Astrocyte (in vitro differentiated cells and primary cell): ENCODE measurements at regions not wholly inside any gene's neighbourhood (a gene's known extent, or its start where the extent isn't known, plus 50 kb on each side); places are given as distances from the start of the nearest gene placed in this dataset.

Experiments
- DNase-seq: peaks from one replicate; pipeline ENCODE4 v3.0.0-alpha.2; 2010; ENCODE audit warnings: low read depth
- FAIRE-seq: peaks from 2 replicates; lab custom pipeline; 2011; peaks lifted over from hg19 to GRCh38; lab: Jason Lieb, UNC
- H2AFZ ChIP-seq: 2 replicates; pipeline ENCODE4 v1.6.0; 2012; ENCODE audit warnings: low read depth, low read length, inconsistent platforms
- H3K27ac ChIP-seq: 2 replicates; pipeline ENCODE4 v1.5.1; 2011; ENCODE audit warnings: low read depth, low read length, inconsistent platforms
- H3K27me3 ChIP-seq: 2 replicates; pipeline ENCODE4 v1.6.0; 2011; ENCODE audit warnings: low read length, inconsistent platforms; ENCODE audit not compliant: insufficient read depth
- H3K36me3 ChIP-seq: 2 replicates; pipeline ENCODE4 v1.5.1; 2011; ENCODE audit warnings: low read length, inconsistent platforms; ENCODE audit not compliant: insufficient read depth
- H3K4me1 ChIP-seq: 2 replicates; pipeline ENCODE4 v1.5.1; 2011; ENCODE audit warnings: low read length, inconsistent platforms; ENCODE audit not compliant: insufficient read depth
- H3K4me2 ChIP-seq: 2 replicates; pipeline ENCODE4 v1.6.0; 2012; ENCODE audit warnings: low read length, inconsistent platforms
- H3K4me3 ChIP-seq: 2 replicates; pipeline ENCODE4 v1.5.1; 2011; ENCODE audit warnings: low read depth, mild to moderate bottlenecking, low read length, inconsistent platforms; ENCODE audit not compliant: insufficient read depth
- H3K79me2 ChIP-seq: 2 replicates; pipeline ENCODE4 v1.6.0; 2012; ENCODE audit warnings: mild to moderate bottlenecking, low read length, inconsistent platforms; ENCODE audit not compliant: insufficient read depth
- H3K9ac ChIP-seq: 2 replicates; pipeline ENCODE4 v1.6.0; 2012; ENCODE audit warnings: mild to moderate bottlenecking, low read length, inconsistent platforms
- H3K9me3 ChIP-seq: 2 replicates; pipeline ENCODE4 v1.5.1; 2012; ENCODE audit warnings: low read depth, mild to moderate bottlenecking, low read length, inconsistent platforms; ENCODE audit not compliant: insufficient read depth
- H4K20me1 ChIP-seq: 2 replicates; pipeline ENCODE4 v1.6.0; 2012; ENCODE audit warnings: low read length, inconsistent platforms; ENCODE audit not compliant: insufficient read depth
- H3K27ac Mint-ChIP-seq: one replicate; pipeline ENCODE4 v1.8.0; 2021; ENCODE audit warnings: mild to moderate bottlenecking, mixed read lengths; ENCODE audit not compliant: unreplicated experiment
- H3K27me3 Mint-ChIP-seq: one replicate; pipeline ENCODE4 v1.8.0; 2021; ENCODE audit warnings: low read depth, mixed read lengths; ENCODE audit not compliant: unreplicated experiment
- H3K36me3 Mint-ChIP-seq: one replicate; pipeline ENCODE4 v1.8.0; 2021; ENCODE audit warnings: low read depth, mixed read lengths; ENCODE audit not compliant: unreplicated experiment
- H3K4me1 Mint-ChIP-seq: one replicate; pipeline ENCODE4 v1.8.0; 2021; ENCODE audit warnings: low read depth, mixed read lengths; ENCODE audit not compliant: unreplicated experiment
- H3K4me3 Mint-ChIP-seq: one replicate; pipeline ENCODE4 v1.8.0; 2021; ENCODE audit warnings: mild to moderate bottlenecking, moderate library complexity, mixed read lengths; ENCODE audit not compliant: unreplicated experiment
- H3K9me3 Mint-ChIP-seq: one replicate; pipeline ENCODE4 v1.8.0; 2021; ENCODE audit warnings: mild to moderate bottlenecking, mixed read lengths; ENCODE audit not compliant: unreplicated experiment
- CTCF ChIP-seq: IDR thresholded peaks from 2 replicates; pipeline ENCODE4 v1.5.1; 2011; ENCODE audit warnings: low read depth, mild to moderate bottlenecking, inconsistent platforms, low read length, moderate library complexity; ENCODE audit not compliant: insufficient read depth
- EZH2 ChIP-seq: IDR thresholded peaks from 2 replicates; pipeline ENCODE4 v1.6.1; 2012; ENCODE audit warnings: mild to moderate bottlenecking, low read length, inconsistent platforms; ENCODE audit not compliant: insufficient read depth

DNA sequence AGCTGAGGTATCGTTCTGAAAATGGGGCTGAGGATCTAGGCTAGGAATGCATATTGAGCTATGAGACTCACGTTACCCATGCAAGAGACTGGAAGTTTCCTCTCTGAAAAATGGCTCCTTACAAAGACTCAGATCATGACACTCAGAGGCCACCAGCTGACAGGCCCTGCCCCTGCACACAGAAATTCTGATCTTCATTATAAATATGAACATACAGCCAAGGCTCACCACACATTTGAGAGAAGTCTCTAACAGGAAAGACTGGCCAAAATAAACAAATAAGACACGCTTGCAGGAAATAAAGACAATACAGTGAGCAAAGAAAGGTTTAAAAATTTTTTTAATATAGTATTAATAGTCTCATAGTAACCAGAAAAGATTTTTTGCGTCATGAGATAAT lies 365.9 kb downstream of the NFIB start:
- DNase-seq (no peak), FAIRE-seq (no peak)
- Histone ChIP-seq H3K27me3 (no peaks in the 10 kb centered on the region), H3K4me2 (no peak overlapping the region), H3K4me1 (peaks cover 3% of the 10 kb centered on the region), H3K9me3 (no peaks in the 10 kb centered on the region), H3K9ac (no peak overlapping the region), H3K4me3 (no peak overlapping the region), H2AFZ (no peak overlapping the region), H3K79me2 (no peaks in the 10 kb centered on the region), H3K27ac (no peak overlapping the region), H4K20me1 (no peaks in the 10 kb centered on the region), H3K36me3 (no peaks in the 10 kb centered on the region)
- no peaks in the 10 kb centered on the region for H3K36me3 Mint-ChIP-seq
- TF ChIP-seq EZH2 = no peak
- TF ChIP-seq CTCF = no peak
- H3K4me1 Mint-ChIP-seq = peaks cover under 1% of the 10 kb centered on the region
- no peak overlapping the region for H3K4me3 Mint-ChIP-seq
- no peaks in the 10 kb centered on the region for H3K27me3 Mint-ChIP-seq
- H3K27ac Mint-ChIP-seq = no peak overlapping the region
- no peaks in the 10 kb centered on the region for H3K9me3 Mint-ChIP-seq

DNA sequence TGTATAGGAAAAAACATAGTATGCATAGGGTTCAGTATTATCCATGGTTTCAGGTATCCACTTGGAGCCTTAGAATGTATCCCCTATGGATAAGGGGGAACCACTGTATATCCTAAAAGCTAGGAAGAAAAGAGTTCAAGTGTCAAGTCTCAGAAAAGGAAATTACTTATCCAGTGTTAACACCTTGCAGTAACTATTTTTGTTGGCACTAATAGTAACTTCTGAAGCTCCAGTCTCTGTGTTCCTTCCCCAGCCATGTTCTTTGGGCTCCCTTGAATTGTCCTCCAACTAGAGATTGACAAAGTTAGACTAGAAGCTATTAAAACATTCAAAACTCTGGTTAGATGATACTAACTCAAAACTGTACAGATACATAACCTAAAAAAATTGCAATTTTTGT lies 370.8 kb downstream of the NFIB start:
- no peaks in the 10 kb centered on the region for H3K9me3 ChIP-seq
- Mint-ChIP-seq H3K36me3 (no peaks in the 10 kb centered on the region), H3K27ac (no peak overlapping the region), H3K4me3 (no peak overlapping the region), H3K27me3 (no peaks in the 10 kb centered on the region), H3K4me1 (peaks cover 22% of the 10 kb centered on the region), H3K9me3 (no peaks in the 10 kb centered on the region)
- no peaks in the 10 kb centered on the region for H4K20me1 ChIP-seq
- no peak for TF ChIP-seq CTCF
- TF ChIP-seq EZH2 = no peak
- H3K79me2 ChIP-seq = no peaks in the 10 kb centered on the region
- H3K4me2 ChIP-seq = no peak overlapping the region
- no peak overlapping the region for H3K9ac ChIP-seq
- no peak overlapping the region for H2AFZ ChIP-seq
- DNase-seq (no peak), FAIRE-seq (peak; percentile 76)
- peaks cover 20% of the 10 kb centered on the region for H3K4me1 ChIP-seq
- no peaks in the 10 kb centered on the region for H3K27me3 ChIP-seq
- H3K27ac ChIP-seq = no peak overlapping the region
- H3K4me3 ChIP-seq = no peak overlapping the region
- H3K36me3 ChIP-seq = no peaks in the 10 kb centered on the region

- H3K36me3 ChIP-seq = no peaks in the 10 kb centered on the region
- Mint-ChIP-seq H3K4me3 (no peak overlapping the region), H3K27me3 (no peaks in the 10 kb centered on the region), H3K27ac (peak overlapping the region; percentile 91), H3K9me3 (no peaks in the 10 kb centered on the region), H3K4me1 (peaks cover 22% of the 10 kb centered on the region), H3K36me3 (no peaks in the 10 kb centered on the region)
- FAIRE-seq (peak; percentile 100), DNase-seq (peak; percentile 100)
- H2AFZ ChIP-seq = no peak overlapping the region
- H3K4me1 ChIP-seq = peaks cover 20% of the 10 kb centered on the region
- no peaks in the 10 kb centered on the region for H3K27me3 ChIP-seq
- H3K4me3 ChIP-seq = no peak overlapping the region
- peak overlapping the region; percentile 40 for H3K4me2 ChIP-seq
- TF ChIP-seq EZH2 = no peak
- TF ChIP-seq CTCF = no peak
- no peak overlapping the region for H3K9ac ChIP-seq
- H3K79me2 ChIP-seq = no peaks in the 10 kb centered on the region
- no peaks in the 10 kb centered on the region for H4K20me1 ChIP-seq
- peak overlapping the region; percentile 54 for H3K27ac ChIP-seq
- no peaks in the 10 kb centered on the region for H3K9me3 ChIP-seq
Observed at GRCh38 chr9:13942695-13943094, 371.2 kb downstream of the NFIB start.
